Suprapubic skin (tissue), 3 donors: ENCODE measurements at regions not wholly inside any gene's neighbourhood (a gene's known extent, or its start where the extent isn't known, plus 50 kb on each side); places are given as distances from the start of the nearest gene placed in this dataset.

Experiments
- CTCF ChIP-seq, 2 donors: fragments of 200-600 bp in 1 of 2; fragments of 450-650 bp in 1 of 2; sonication (generic) in 1 of 2; IDR thresholded peaks; one replicate each; pipeline ENCODE4 v1.5.1; 2016 to 2019; ENCODE audit warnings: antibody characterized with exemption in 2 of 2, mild to moderate bottlenecking in 1 of 2, moderate library complexity in 1 of 2
- POLR2AphosphoS5 ChIP-seq, 3 donors: sonication (generic); formaldehyde crosslinking; IDR thresholded peaks; one replicate each; pipeline ENCODE4 v1.6.1; 2017; ENCODE audit warnings: antibody characterized with exemption in 3 of 3

DNA sequence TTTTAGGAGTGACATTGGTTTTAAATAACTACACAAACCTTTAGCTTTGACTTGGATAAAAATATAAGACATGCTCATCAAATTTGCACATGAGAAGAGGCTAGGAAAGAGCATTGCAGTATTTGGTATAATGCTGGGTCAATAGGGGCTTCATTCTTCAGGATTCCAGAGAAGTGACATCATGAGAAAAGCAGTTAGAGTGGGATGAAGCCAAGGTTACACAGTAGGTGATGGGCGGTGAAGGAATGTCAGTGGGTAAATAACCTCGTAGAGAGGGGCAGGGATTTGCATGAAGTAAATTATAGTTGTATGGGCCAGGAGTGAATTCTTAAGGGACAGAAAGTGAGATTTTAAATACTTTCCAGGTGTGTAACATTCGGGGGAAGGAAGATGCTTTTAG is 216.2 kb downstream of the RFPL4B start:
- TF ChIP-seq CTCF (IDR thresholded peaks at IDR 0.05) (no peak), POLR2AphosphoS5 (IDR thresholded peaks at IDR 0.05) (no peak)
